SH-SY5Y (cell line): ENCODE measurements at regions not wholly inside any gene's neighbourhood (a gene's known extent, or its start where the extent isn't known, plus 50 kb on each side); places are given as distances from the start of the nearest gene placed in this dataset.

ENCODE experiments used
- GATA2 ChIP-seq: IDR thresholded peaks from 2 replicates; pipeline ENCODE4 v1.6.1; 2011; ENCODE audit warnings: mild to moderate bottlenecking, low read depth, low read length
- GATA3 ChIP-seq: IDR thresholded peaks from 2 replicates; pipeline ENCODE4 v1.6.1; 2011; ENCODE audit warnings: low read depth, mild to moderate bottlenecking, low read length, moderate library complexity

DNA sequence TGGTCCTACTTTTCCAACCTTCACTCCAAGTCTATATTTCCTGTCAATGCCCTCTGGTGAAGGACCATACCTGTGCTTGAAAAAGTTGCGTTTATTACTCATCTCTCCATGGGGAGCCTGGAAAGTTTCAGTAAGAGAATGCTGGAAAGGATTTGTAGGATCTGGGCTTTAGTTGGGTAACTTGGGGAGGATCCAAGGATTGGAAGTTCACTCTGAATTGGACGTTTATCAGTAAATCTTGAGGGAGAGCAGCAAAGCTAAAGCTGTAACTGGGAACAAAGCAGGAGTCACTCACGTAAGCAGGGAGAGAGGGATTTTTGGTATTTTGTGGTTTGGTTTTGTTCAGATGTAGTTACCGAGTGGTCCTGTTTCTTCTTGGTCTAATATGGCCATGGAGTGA lies 51.4 kb upstream of the NPVF start:
- TF ChIP-seq GATA2 = no peak
- no peak for TF ChIP-seq GATA3
